Kidney epithelial cell (primary cell): ENCODE measurements at regions not wholly inside any gene's neighbourhood (a gene's known extent, or its start where the extent isn't known, plus 50 kb on each side); places are given as distances from the start of the nearest gene placed in this dataset.

Experiments used
- DNase-seq: peaks from one replicate; pipeline ENCODE4 v3.0.0-alpha.2; 2010; ENCODE audit warnings: low read depth
- H3K27me3 ChIP-seq: 2 replicates; pipeline ENCODE4 v1.6.0; 2011; ENCODE audit warnings: low read length; ENCODE audit not compliant: control insufficient read depth, insufficient read depth
- H3K36me3 ChIP-seq: 2 replicates; pipeline ENCODE4 v1.5.1; 2011; ENCODE audit warnings: low read length; ENCODE audit not compliant: control insufficient read depth, insufficient read depth
- H3K4me3 ChIP-seq: 2 replicates; pipeline ENCODE4 v1.5.1; 2011; ENCODE audit warnings: low read depth, mild to moderate bottlenecking, control low read depth, low read length
- CTCF ChIP-seq: IDR thresholded peaks from 2 replicates; pipeline ENCODE4 v1.5.1; 2011; ENCODE audit warnings: mild to moderate bottlenecking, moderate library complexity, low read length, control low read depth, inconsistent platforms; ENCODE audit not compliant: insufficient read depth, poor library complexity, severe bottlenecking

- no peak for DNase-seq
- Histone ChIP-seq H3K4me3 (no peak overlapping the region), H3K36me3 (no peaks in the 10 kb centered on the region), H3K27me3 (no peaks in the 10 kb centered on the region)
- TF ChIP-seq CTCF: no peak
Measured at GRCh38 chr14:34137001-34137745, 186.3 kb upstream of the EGLN3 start.

GRCh38 chr14:34135492-34135891 is 184.6 kb upstream of the EGLN3 start:
- no peaks in the 10 kb centered on the region for H3K36me3 ChIP-seq
- no peak overlapping the region for H3K4me3 ChIP-seq
- TF ChIP-seq CTCF: no peak
- H3K27me3 ChIP-seq: no peaks in the 10 kb centered on the region
- DNase-seq: no peak

- Histone ChIP-seq H3K4me3 (no peak overlapping the region), H3K36me3 (no peaks in the 10 kb centered on the region), H3K27me3 (no peaks in the 10 kb centered on the region)
- no peak for TF ChIP-seq CTCF
- no peak for DNase-seq
Measured at GRCh38 chr14:34134484-34134883, 183.6 kb upstream of the EGLN3 start.

- no peak for TF ChIP-seq CTCF
- DNase-seq: no peak
- Histone ChIP-seq H3K36me3 (no peaks in the 10 kb centered on the region), H3K27me3 (no peaks in the 10 kb centered on the region), H3K4me3 (no peak overlapping the region)
Measured at GRCh38 chr14:34129927-34130552, 179.2 kb upstream of the EGLN3 start.

- H3K27me3 ChIP-seq: no peaks in the 10 kb centered on the region
- no peaks in the 10 kb centered on the region for H3K36me3 ChIP-seq
- no peak for TF ChIP-seq CTCF
- H3K4me3 ChIP-seq: no peak overlapping the region
- DNase-seq: no peak
Measured at GRCh38 chr14:34128665-34129064, 177.8 kb upstream of the EGLN3 start.
